NCI-H69 (cell line): ENCODE measurements at regions not wholly inside any gene's neighbourhood (a gene's known extent, or its start where the extent isn't known, plus 50 kb on each side); places are given as distances from the start of the nearest gene placed in this dataset.
"Not testable (repeated sequence)": the region's sequence is repeated elsewhere in the genome, so short reads cannot be mapped to it uniquely, and the experiment has no call there.

Experiments
- DNase-seq: peaks from one replicate; lab custom pipeline; 2025; lab: John Stamatoyannopoulos, UW

DNA sequence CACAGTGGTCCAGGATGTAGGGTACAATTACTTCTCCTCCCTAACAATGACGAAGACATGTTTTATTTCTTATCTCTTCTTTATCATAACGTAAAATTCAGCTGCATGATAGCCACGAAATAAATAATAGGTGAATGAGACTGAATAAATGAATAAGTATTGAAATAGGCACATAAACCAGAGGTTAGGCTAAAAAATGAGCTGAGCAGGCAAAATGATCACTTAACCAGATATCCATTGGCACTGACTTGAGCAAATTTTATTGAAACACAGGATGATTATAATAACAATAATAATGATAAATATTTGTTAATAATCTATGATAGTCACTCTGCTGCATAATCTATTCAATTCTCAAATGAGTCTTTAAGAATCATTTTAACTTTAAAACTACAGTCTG is 506.9 kb upstream of the ZNF804A start:
- no peak for DNase-seq

DNA sequence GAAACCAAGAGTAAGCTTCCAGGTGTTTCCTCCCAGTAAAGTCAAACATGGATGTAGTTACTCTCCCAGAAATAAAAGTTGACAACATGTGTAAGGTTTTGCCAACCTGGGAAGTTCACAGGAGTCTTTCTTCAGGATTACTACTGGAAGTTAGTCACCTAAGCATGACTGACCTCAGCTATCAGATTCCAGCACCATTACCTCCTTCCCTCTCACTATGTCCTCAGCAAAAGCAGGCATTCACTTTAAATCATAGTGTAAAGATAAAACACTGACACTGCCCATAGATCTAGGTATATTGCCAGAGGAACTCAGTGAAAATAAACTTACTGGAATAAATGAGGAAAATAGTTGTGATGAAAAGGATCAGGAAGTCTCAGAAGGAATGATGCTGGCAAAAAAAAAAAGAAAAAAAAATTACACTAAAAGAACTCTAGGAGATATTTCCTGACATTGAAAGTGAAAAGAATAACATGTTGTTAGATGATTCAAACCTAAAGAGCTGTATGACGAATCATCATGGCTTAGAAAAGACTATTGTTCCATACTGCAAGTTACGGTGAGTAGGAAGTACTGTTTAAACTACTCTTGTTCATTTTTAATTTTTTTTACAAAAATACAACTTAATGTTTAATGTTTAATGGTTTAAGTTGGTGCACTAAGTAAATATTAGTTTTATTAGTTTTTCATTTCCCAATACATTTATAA is 484.5 kb upstream of the ZNF804A start:
- no peak for DNase-seq

- DNase-seq, result no peak
These were observed 483.9 kb upstream of the ZNF804A start for GRCh38 chr2:184114439-184114838.

DNA sequence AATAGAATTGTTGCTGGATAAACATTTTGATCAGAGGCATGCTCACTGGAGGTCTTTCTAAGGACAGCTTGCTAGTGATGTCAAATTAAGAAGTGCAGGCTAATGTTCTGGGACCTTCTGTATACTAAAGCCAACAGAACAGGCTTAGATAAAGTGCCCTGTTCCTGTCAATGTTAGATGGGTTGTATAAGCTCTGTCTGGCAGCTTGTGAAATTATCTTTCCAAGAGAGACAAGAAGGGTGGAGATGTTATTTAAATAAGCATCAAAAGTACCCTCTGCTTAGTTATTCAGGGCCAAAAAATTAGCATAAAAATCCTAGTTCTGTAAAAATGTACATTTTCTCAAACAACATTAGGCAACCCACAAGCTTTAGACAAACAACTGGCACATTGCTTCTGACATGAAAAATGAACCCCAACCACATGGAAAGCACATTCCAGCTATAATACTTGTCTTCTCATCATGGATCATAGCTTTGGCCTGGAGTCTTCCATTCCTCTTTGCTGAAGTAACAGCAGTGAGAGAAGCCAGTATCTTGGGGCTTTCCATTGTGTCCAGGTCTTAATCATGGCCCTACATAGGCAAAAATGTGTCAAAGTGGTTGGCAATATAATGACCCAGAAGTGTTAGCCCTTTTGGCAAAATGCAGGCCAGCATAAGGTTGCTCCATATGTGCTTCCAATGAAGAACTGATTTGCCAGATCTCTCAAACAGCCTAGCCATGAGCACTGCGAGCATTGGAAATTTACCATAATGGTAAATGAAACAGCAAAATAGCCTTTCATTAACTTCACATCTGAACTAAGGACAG is 478.1 kb upstream of the ZNF804A start:
- DNase-seq, result no peak

- DNase-seq, result no peak
These were observed 472.5 kb upstream of the ZNF804A start for GRCh38 chr2:184125867-184126266.

- no peak for DNase-seq
These were observed 469.3 kb upstream of the ZNF804A start for GRCh38 chr2:184129073-184129472.

DNA sequence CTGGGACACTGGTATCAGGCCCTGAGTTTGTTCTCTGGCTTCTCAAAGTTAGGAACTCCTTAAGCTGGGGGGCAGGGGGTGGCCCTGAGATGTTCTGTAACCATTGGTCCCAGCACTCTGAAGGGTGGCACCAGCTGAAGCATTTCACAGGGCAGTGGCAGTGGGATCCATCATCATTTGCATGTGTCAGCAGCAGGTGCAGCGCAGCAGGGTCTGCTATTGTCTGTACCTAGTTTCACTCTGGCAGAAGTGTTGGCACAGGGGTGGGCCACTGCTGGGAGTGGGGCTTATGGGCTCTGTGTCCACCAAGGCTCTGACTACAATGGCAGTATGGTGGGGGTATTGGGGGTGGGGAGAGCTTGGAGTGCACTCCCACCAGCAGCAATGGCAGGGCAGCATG is 460.4 kb upstream of the ZNF804A start:
- DNase-seq, result no peak

DNA sequence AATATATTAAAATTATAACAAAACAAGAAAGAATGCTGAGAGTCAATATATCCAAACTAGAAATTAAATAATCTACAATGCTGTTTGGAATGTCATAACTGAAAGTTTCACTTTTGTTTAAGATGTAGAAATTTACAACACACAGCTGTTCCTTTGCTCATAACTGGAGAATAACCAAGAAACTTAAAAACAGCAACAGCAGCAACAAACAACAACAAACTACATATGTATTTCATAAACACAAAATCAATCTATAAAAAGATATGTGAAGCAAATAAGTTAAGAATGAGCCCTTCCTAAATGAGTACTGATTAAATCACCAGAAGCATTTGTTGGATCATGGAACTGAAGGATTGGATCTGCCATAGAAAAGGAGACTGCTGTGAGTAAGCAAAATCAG is 456.5 kb upstream of the ZNF804A start:
- no peak for DNase-seq

GRCh38 chr2:184154438-184154837 is 443.9 kb upstream of the ZNF804A start:
- DNase-seq, result no peak

DNA sequence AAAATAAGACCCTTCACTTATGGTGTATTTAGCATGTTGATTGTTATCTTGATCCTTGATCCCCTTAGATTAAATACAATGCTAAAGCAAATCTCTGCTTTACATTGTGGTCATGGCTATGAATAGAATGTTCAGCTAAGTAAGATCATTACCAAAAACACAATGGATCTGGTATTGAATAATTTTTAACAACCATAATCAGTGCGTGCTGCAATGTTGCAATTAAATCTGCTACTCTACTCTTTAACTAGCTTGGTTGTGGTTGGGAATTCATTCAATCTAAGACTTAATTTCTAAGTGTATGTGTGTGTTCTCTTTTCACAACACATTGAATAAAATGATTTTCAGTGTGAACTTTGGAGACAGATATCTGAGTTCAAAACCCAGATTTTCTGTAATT is 442.5 kb upstream of the ZNF804A start:
- no peak for DNase-seq

- no peak for DNase-seq
These were observed 441.2 kb upstream of the ZNF804A start for GRCh38 chr2:184157141-184157540.

DNA sequence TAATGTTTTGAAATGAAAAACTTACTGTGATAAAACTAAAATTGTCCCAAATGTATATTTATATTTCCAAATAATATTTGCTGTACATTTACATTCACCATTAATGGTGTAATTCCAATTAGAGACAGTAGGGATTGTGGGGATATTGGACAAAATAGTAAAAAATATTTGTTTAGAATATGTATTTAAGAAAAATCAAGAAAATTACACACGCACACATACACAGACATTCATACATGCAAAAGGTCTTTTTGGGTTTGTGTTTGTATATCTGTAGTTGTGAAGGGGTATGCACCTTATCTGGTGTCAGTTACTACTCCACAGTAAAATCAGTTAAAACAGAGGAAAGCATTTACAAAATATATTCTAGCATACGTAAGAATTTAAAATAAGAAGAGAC is 435.9 kb upstream of the ZNF804A start:
- DNase-seq, result no peak

DNA sequence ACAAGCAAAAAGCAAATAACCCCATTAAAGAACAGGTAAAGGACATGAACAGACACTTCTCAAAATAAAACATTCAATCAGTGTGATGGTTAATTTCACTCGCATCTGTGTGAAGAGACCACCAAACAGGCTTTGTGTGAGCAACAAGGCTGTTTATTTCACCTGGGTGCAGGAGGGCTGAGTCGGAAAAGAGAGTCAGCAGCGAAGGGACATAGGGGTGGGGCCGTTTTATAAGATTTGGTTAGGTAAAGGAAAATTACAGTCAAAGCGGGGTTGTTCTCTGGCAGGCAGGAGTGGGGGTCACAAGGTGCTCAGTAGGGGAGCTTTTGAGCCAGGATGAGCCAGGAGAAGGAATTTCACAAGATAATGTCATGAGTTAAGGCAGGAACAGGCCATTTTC is 429.5 kb upstream of the ZNF804A start:
- DNase-seq, result not testable (repeated sequence)

GRCh38 chr2:184169366-184169765 is 429.0 kb upstream of the ZNF804A start:
- no peak for DNase-seq

DNA sequence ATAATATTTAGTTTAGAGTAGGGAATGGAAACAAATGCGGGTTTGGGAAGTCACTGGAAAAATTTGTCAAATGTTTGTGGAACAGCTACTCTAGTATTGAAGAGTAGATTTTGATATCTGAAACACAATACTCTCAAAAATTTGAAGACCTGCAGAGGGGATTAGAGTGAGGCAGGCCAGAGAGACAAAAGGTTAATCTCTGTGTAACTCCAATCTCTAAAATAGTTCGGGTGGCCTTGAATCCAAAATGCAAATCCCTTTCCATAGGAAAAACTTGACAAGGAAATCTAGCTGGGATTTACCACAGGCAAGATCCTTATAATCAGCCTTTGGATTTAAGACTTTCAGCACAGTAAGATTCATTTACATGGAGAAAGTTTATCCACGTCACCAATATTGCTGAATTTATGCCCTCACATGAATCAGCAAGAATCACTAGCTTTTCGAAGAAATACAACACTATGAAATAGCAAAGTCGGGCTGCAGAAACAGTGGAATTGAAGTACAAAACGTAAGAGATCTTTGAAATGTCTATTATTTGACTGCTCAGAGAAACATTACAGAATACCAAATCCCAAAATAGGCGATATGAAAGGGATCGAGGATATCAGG is 423.7 kb upstream of the ZNF804A start:
- DNase-seq, result no peak

- no peak for DNase-seq
These were observed 420.1 kb upstream of the ZNF804A start for GRCh38 chr2:184178229-184178628.

- no peak for DNase-seq
These were observed 411.9 kb upstream of the ZNF804A start for GRCh38 chr2:184186436-184186835.

- no peak for DNase-seq
These were observed 410.8 kb upstream of the ZNF804A start for GRCh38 chr2:184187421-184187971.

- DNase-seq, result no peak
These were observed 407.6 kb upstream of the ZNF804A start for GRCh38 chr2:184190725-184191124.

DNA sequence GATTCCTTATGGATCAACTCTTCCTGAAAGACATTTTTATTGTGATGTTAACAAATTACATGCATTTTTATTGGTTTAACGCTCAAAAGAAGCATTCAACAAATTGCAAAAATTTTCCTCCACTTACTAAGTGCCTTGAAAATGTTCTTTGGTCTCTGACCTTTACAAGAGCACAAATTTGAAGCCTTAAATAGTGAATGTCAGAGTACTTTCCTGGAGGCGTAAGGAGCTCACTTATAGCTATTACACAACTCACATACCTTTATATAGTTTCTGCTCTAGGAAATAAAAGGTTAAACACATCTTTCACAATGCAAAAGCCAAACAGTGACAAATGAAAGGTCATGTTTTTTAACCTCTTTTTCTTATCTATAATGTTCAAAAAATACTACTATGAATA is 405.7 kb upstream of the ZNF804A start:
- no peak for DNase-seq

DNA sequence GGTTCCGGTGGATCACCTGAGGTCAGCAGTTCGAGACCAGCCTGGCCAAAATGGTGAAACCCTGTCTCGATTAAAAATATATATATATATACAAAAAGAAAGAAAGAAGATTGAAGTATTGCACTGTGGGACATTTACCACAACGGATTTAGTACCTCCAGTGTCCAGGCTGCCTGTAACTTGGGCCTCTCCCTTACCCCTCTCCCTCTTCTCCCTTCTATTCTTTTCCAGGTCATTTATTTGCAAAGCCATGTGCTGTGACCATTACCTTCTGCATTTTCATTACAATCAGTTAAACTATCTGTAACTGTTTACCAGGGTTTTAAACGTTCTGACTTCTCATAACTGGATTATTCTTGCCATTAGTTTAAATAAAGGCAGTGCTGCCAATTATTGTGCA is 400.9 kb upstream of the ZNF804A start:
- DNase-seq, result no peak

- not testable (repeated sequence) for DNase-seq
These were observed 399.5 kb upstream of the ZNF804A start for GRCh38 chr2:184198791-184199190.

GRCh38 chr2:184199274-184199673 is 399.1 kb upstream of the ZNF804A start:
- no peak for DNase-seq
